Stimulated activated CD8-positive, alpha-beta memory T cell treated with anti-CD3 and anti-CD28 coated beads, Interleukin-4, amount 100 ng/mL, for 1 hour (primary cell): ENCODE measurements at regions not wholly inside any gene's neighbourhood (a gene's known extent, or its start where the extent isn't known, plus 50 kb on each side); places are given as distances from the start of the nearest gene placed in this dataset.

Experiments used
- DNase-seq, 2 donors: peaks; one replicate each; pipeline ENCODE4 v3.0.0-alpha.2; 2020; ENCODE audit warnings: low read depth in 2 of 2, low spot score in 1 of 2

GRCh38 chr18:38933322-38933721 is 1367.7 kb upstream of the CELF4 start:
- no peak for DNase-seq

- no peak for DNase-seq
Observed at GRCh38 chr18:38932752-38933151, 1367.2 kb upstream of the CELF4 start.

GRCh38 chr18:38931754-38932050 is 1366.1 kb upstream of the CELF4 start:
- DNase-seq: no peak

GRCh38 chr18:38930881-38931753 is 1365.5 kb upstream of the CELF4 start:
- DNase-seq: no peak

- DNase-seq: no peak
Observed at GRCh38 chr18:38923540-38923939, 1357.9 kb upstream of the CELF4 start.

- DNase-seq: no peak
Observed at GRCh38 chr18:38923126-38923525, 1357.5 kb upstream of the CELF4 start.

GRCh38 chr18:38909972-38910371 is 1344.4 kb upstream of the CELF4 start:
- no peak for DNase-seq

GRCh38 chr18:38902796-38903195 is 1337.2 kb upstream of the CELF4 start:
- no peak for DNase-seq

- DNase-seq: no peak
Observed at GRCh38 chr18:38900445-38900844, 1334.8 kb upstream of the CELF4 start.

- no peak for DNase-seq
Observed at GRCh38 chr18:38900031-38900430, 1334.4 kb upstream of the CELF4 start.

- no peak for DNase-seq
Observed at GRCh38 chr18:38899252-38899651, 1333.7 kb upstream of the CELF4 start.

GRCh38 chr18:38898167-38898566 is 1332.6 kb upstream of the CELF4 start:
- DNase-seq: no peak

- no peak for DNase-seq
Observed at GRCh38 chr18:38895560-38895959, 1330.0 kb upstream of the CELF4 start.

- no peak for DNase-seq
Observed at GRCh38 chr18:38887671-38888020, 1322.0 kb upstream of the CELF4 start.

GRCh38 chr18:38886861-38887670 is 1321.5 kb upstream of the CELF4 start:
- no peak for DNase-seq

- DNase-seq: no peak
Observed at GRCh38 chr18:38886235-38886634, 1320.6 kb upstream of the CELF4 start.

GRCh38 chr18:38884050-38884449 is 1318.5 kb upstream of the CELF4 start:
- no peak for DNase-seq

GRCh38 chr18:38883111-38883510 is 1317.5 kb upstream of the CELF4 start:
- DNase-seq: no peak

- DNase-seq: no peak
Observed at GRCh38 chr18:38879871-38880270, 1314.3 kb upstream of the CELF4 start.

- DNase-seq: no peak
Observed at GRCh38 chr18:38872342-38872741, 1306.7 kb upstream of the CELF4 start.

- no peak for DNase-seq
Observed at GRCh38 chr18:38868757-38869156, 1303.2 kb upstream of the CELF4 start.

GRCh38 chr18:38867680-38868079 is 1302.1 kb upstream of the CELF4 start:
- no peak for DNase-seq

- DNase-seq: no peak
Observed at GRCh38 chr18:38851526-38851925, 1285.9 kb upstream of the CELF4 start.
